K562 (cell line): ENCODE measurements at regions not wholly inside any gene's neighbourhood (a gene's known extent, or its start where the extent isn't known, plus 50 kb on each side); places are given as distances from the start of the nearest gene placed in this dataset.
A peak's percentile ranks its signal among the peaks of the same experiment; 100 is the strongest.
"Not testable (repeated sequence)": the region's sequence is repeated elsewhere in the genome, so short reads cannot be mapped to it uniquely, and the experiment has no call there.

Experiments
- ATAC-seq: fragments of 200-7000 bp; cut with Tn5 transposase; 3 replicates; pipeline ENCODE4 v1.9.1; 2020; ENCODE audit warnings: moderate library complexity
- BruUV-seq: library from RNA; stranded (reverse); fragments of 400-500 nt; replicated peaks from 2 replicates; lab custom pipeline; 2021; lab: Mats Ljungman, UMichigan
- CTCF ChIA-PET: fragments of 300-600 bp; formaldehyde crosslinking; extraction: SDS; loops from one replicate; lab custom pipeline; 2021; ENCODE audit warnings: low intra/inter-chr PET ratio; lab: Yijun Ruan, JAX
- POLR2A ChIA-PET: fragments of 300-600, 350-650 bp; sonication (Branson Sonifier 250); formaldehyde crosslinking; extraction: SDS; loops from one replicate; lab custom pipeline; 2021; ENCODE audit warnings: antibody characterized with exemption, inconsistent platforms; lab: Yijun Ruan, JAX
- DNase-seq, 4 experiments: peaks; one replicate each; pipeline versions ENCODE4 v3.0.0 to v3.0.0-alpha.2; 2011 to 2018; ENCODE audit warnings: low spot score in 3 of 4, mixed read lengths in 3 of 4; ENCODE audit errors: extremely low read depth in 1 of 4
- FAIRE-seq: peaks from 2 replicates; lab custom pipeline; 2011; peaks lifted over from hg19 to GRCh38; lab: Jason Lieb, UNC
- H2AFZ ChIP-seq: 2 replicates; pipeline ENCODE4 v1.6.0; 2011; ENCODE audit warnings: low read depth, low read length, control low read depth, inconsistent platforms
- H3K27ac ChIP-seq: fragments of 200-600 bp; 3 replicates; pipeline ENCODE4 v1.8.0; 2011; ENCODE audit warnings: low read depth, mild to moderate bottlenecking, control low read depth, inconsistent platforms, low read length, moderate library complexity, mixed read lengths; ENCODE audit errors: extremely low read depth
- H3K27me3 ChIP-seq, 2 experiments: fragments of 300-600 bp in 1 of 2; 2 replicates in 1 of 2; 3 replicates in 1 of 2; pipeline versions ENCODE4 v1.6.0 to v1.8.0; 2011; ENCODE audit warnings: inconsistent platforms in 2 of 2, low read length in 2 of 2, mild to moderate bottlenecking in 1 of 2, mixed read lengths in 1 of 2, moderate library complexity in 1 of 2; ENCODE audit not compliant: control insufficient read depth in 2 of 2, insufficient read depth in 2 of 2
- H3K36me3 ChIP-seq: fragments of 300-600 bp; 3 replicates; pipeline ENCODE4 v1.8.0; 2011; ENCODE audit warnings: mild to moderate bottlenecking, low read length, inconsistent platforms; ENCODE audit not compliant: control insufficient read depth, insufficient read depth
- H3K4me1 ChIP-seq, 2 experiments: fragments of 200-600 bp in 1 of 2; replicated peaks in 1 of 2; 2 replicates in 1 of 2; 3 replicates in 1 of 2; pipeline versions ENCODE4 v1.5.1 to v1.8.0; 2011; ENCODE audit warnings: inconsistent platforms in 2 of 2, low read length in 2 of 2, mild to moderate bottlenecking in 1 of 2, mixed read lengths in 1 of 2, moderate library complexity in 1 of 2; ENCODE audit not compliant: control insufficient read depth in 2 of 2, insufficient read depth in 2 of 2
- H3K4me2 ChIP-seq: 2 replicates; pipeline ENCODE4 v1.6.1; 2011; ENCODE audit warnings: low read length, control low read depth, inconsistent platforms, mixed read lengths; ENCODE audit not compliant: insufficient read depth
- H3K4me3 ChIP-seq: fragments of 200-600 bp; sonication (generic), shearing (Covaris generic); 2 replicates; pipeline ENCODE4 v1.5.1; 2016; ENCODE audit warnings: control low read depth, inconsistent platforms
- H3K79me2 ChIP-seq: fragments of 200-600 bp; 3 replicates; pipeline ENCODE4 v1.8.0; 2011; ENCODE audit warnings: low read length, inconsistent platforms; ENCODE audit not compliant: control insufficient read depth, insufficient read depth
- H3K9ac ChIP-seq, 2 experiments: 2 replicates each; pipeline versions ENCODE4 v1.6.0 to v1.6.1; 2011; ENCODE audit warnings: low read depth in 2 of 2, low read length in 2 of 2, control low read depth in 1 of 2, inconsistent platforms in 1 of 2, mild to moderate bottlenecking in 1 of 2, mixed read lengths in 1 of 2; ENCODE audit not compliant: insufficient read depth in 1 of 2
- H3K9me1 ChIP-seq: one replicate; pipeline ENCODE4 v1.6.0; 2011; ENCODE audit warnings: inconsistent platforms, mild to moderate bottlenecking, low read length, moderate library complexity; ENCODE audit not compliant: control insufficient read depth, insufficient read depth
- H3K9me3 ChIP-seq: replicated peaks from 2 replicates; pipeline ENCODE4 v1.5.1; 2011; ENCODE audit warnings: low read depth, low read length, inconsistent platforms; ENCODE audit not compliant: control insufficient read depth, insufficient read depth
- H4K20me1 ChIP-seq: replicated peaks from 2 replicates; pipeline ENCODE4 v1.6.1; 2011; ENCODE audit warnings: low read length, inconsistent platforms, mixed read lengths; ENCODE audit not compliant: control insufficient read depth, insufficient read depth
- NRF1 ChIP-seq, 2 experiments: fragments of 450-650 bp; IDR thresholded peaks in 1 of 2; conservative IDR thresholded peaks in 1 of 2; 2 replicates each; pipeline ENCODE4 v1.6.1; 2014; ENCODE audit warnings: mild to moderate bottlenecking in 2 of 2
- RAD21 ChIP-seq, 2 experiments: fragments of 250-450 bp in 1 of 2; fragments of 450-650 bp in 1 of 2; sonication (Bioruptor Pico) in 1 of 2; formaldehyde crosslinking in 1 of 2; IDR thresholded peaks in 1 of 2; conservative IDR thresholded peaks in 1 of 2; 2 replicates each; pipeline versions ENCODE4 v1.4.0 to v1.8.0; 2020 to 2022; ENCODE audit warnings: mild to moderate bottlenecking in 2 of 2, moderate library complexity in 1 of 2
- WGBS: fragments of 100-300 bp; shearing (Covaris generic); methylation state at CpG from one replicate; pipeline ENCODE4 v1.1.6; 2016; ENCODE audit warnings: low coverage, mixed read lengths; ENCODE audit not compliant: insufficient coverage; ENCODE audit errors: missing lambda C conversion rate; 5-methylcytosine and 5-hydroxymethylcytosine counted together
- in situ Hi-C: fragments of 300-500 bp; cut with MboI; formaldehyde crosslinking; loops from 4 replicates; pipeline ENCODE4 v1.15.0; 2018; ENCODE audit warnings: inconsistent platforms, mixed read lengths
- intact Hi-C: fragments of 100-400 bp; cut with micrococcal nuclease; formaldehyde crosslinking; loops from 2 replicates; pipeline ENCODE4 v1.14.2; 2022
- TF ChIP-seq, protein P1 (sequence below), 3 experiments: IDR thresholded peaks in 2 of 3; conservative IDR thresholded peaks in 1 of 3; 2 replicates each; pipeline ENCODE4 v1.5.1; 2011 to 2012; ENCODE audit warnings: low read length in 3 of 3, mild to moderate bottlenecking in 3 of 3, control low read depth in 2 of 3, improper control_type of control experiment in 1 of 3, inconsistent platforms in 1 of 3, low read depth in 1 of 3, mixed read lengths in 1 of 3, moderate library complexity in 1 of 3; ENCODE audit not compliant: insufficient read depth in 2 of 3

DNA sequence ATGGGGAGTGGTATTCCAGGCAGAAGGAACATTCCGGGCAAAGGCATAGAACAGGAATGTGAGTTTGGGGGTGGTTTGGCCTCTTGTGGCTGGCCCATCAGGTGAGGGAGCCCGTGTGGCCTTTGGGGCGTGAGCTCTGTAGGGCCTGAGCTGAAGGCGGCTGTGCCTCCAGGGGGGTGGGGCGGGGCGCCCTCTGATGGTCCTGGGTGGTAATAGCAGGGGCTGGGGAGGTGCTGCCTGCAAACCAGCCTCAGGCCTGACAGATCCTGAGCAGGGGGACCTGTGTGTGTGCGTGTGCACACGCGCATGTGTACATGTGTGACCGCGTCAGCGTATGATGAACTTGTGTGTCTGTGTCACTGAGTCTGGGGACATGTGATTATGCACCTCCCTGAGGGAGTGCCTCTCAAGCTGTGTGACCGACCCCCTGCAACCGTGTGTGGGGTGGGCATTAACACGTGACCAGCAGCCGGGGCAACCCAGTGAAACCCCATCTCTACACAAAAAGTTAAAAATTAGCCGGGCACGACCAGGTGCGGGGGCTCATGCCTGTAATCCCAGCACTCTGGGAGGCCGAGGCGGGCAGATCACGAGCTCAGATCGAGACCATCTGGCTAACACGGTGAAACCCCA lies 177.1 kb downstream of the TBC1D2B start:
- Histone ChIP-seq H3K27me3 (peaks cover 7 to 38% of the 10 kb centered on the region in 2 experiments), H3K4me1 (peaks cover 2 to 14% of the 10 kb centered on the region in 2 experiments; a peak in 3 of 5 replicates)
- intact Hi-C loops, H3K4me3 ChIP-seq, H2AFZ ChIP-seq, H3K9me3 ChIP-seq, H3K9me1 ChIP-seq, H3K4me2 ChIP-seq, H3K27ac ChIP-seq, H4K20me1 ChIP-seq, H3K79me2 ChIP-seq, BruUV-seq, in situ Hi-C loops, H3K9ac ChIP-seq, H3K36me3 ChIP-seq: not testable (repeated sequence)
- ATAC-seq (peak; percentile 96), FAIRE-seq (peak; percentile 88), DNase-seq (peak; percentile 54 to 71 (median 62))
- POLR2A ChIA-PET, result interaction anchor here (0.6 to 0.7 kb wide), 2 partner anchors 173 to 1280 kb away, joined by 3 read pairs; no protein-coding TSS in a partner anchor
- TF ChIP-seq, protein P1, sequence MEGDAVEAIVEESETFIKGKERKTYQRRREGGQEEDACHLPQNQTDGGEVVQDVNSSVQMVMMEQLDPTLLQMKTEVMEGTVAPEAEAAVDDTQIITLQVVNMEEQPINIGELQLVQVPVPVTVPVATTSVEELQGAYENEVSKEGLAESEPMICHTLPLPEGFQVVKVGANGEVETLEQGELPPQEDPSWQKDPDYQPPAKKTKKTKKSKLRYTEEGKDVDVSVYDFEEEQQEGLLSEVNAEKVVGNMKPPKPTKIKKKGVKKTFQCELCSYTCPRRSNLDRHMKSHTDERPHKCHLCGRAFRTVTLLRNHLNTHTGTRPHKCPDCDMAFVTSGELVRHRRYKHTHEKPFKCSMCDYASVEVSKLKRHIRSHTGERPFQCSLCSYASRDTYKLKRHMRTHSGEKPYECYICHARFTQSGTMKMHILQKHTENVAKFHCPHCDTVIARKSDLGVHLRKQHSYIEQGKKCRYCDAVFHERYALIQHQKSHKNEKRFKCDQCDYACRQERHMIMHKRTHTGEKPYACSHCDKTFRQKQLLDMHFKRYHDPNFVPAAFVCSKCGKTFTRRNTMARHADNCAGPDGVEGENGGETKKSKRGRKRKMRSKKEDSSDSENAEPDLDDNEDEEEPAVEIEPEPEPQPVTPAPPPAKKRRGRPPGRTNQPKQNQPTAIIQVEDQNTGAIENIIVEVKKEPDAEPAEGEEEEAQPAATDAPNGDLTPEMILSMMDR (IDR thresholded peaks at IDR 0.05 in 2 of 3, conservative IDR thresholded peaks at IDR 0.05 in 1 of 3; ENCODE audit: insufficient read depth in 2 of 3, low read depth in 1 of 3, low read length in 3 of 3), result peak; percentile 50 to 77 (median 60)
- TF ChIP-seq NRF1 (conservative IDR thresholded peaks at IDR 0.05 in 1 of 2, IDR thresholded peaks at IDR 0.05 in 1 of 2) (0 out of 4 replicates have a peak, but pooled peaks of 1 of the 2 experiments have one; percentile 22), RAD21 (CRISPR knock-in tag; conservative IDR thresholded peaks at IDR 0.05 in 1 of 2, IDR thresholded peaks at IDR 0.05 in 1 of 2) (peak in 1 of 2 experiments; percentile 34; a peak in 1 of 4 replicates)
- 19% methylated on average over 21 of the region's 24 CpGs for WGBS
- CTCF ChIA-PET, result interaction anchor here (0.6 to 0.7 kb wide), 3 partner anchors 29 to 252 kb away, joined by 3 read pairs; no protein-coding TSS in a partner anchor

DNA sequence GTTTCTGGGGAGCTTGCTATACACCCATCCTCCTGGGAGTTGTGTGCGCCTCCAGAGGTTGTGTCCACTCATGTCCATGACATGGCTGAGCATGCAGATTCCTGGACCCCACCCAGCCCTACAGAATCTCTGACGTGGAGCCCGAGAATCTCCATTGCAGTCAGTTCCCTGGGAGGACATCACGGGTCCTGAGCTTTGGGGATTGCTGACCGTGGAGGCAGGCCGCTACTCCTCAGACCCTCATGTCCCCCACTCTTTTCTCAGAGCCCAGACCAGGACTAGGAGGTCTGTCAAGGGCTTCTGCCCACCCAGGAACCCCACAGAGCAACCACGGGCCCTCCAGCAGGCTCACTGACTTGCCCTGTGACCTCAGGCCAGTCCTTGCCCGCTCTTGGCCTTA lies 177.7 kb downstream of the TBC1D2B start:
- H3K4me1 ChIP-seq, result peaks cover 2 to 14% of the 10 kb centered on the region in 2 experiments; a peak in 3 of 5 replicates
- H3K36me3 ChIP-seq, H2AFZ ChIP-seq, H3K9ac ChIP-seq, H3K9me1 ChIP-seq, H3K27ac ChIP-seq, H4K20me1 ChIP-seq, in situ Hi-C loops, H3K9me3 ChIP-seq, H3K4me3 ChIP-seq, intact Hi-C loops, H3K4me2 ChIP-seq, BruUV-seq, H3K79me2 ChIP-seq, FAIRE-seq, ATAC-seq, DNase-seq: not testable (repeated sequence)
- peaks cover 7 to 41% of the 10 kb centered on the region in 2 experiments for H3K27me3 ChIP-seq
- CTCF ChIA-PET, result interaction anchor here (0.6 to 0.7 kb wide), 2 partner anchors 28 to 208 kb away, joined by 3 read pairs; no protein-coding TSS in a partner anchor
- POLR2A ChIA-PET, result interaction anchor here (0.6 to 0.7 kb wide), 2 partner anchors 172 to 1281 kb away, joined by 3 read pairs; no protein-coding TSS in a partner anchor
- WGBS, result 71% methylated on average over 6 of the region's 8 CpGs
